HepG2 (cell line): ENCODE measurements at regions not wholly inside any gene's neighbourhood (a gene's known extent, or its start where the extent isn't known, plus 50 kb on each side); places are given as distances from the start of the nearest gene placed in this dataset.
A peak's percentile ranks its signal among the peaks of the same experiment; 100 is the strongest.

Source experiments
- ATAC-seq: fragments of 200-7000 bp; cut with Tn5 transposase; 3 replicates; pipeline ENCODE4 v1.9.1; 2020; ENCODE audit warnings: mild to moderate bottlenecking, moderate library complexity
- BruUV-seq: library from RNA; stranded (reverse); fragments of 400-500 nt; replicated peaks from 2 replicates; lab custom pipeline; 2021; lab: Mats Ljungman, UMichigan
- CTCF ChIA-PET: fragments of 300-600 bp; formaldehyde crosslinking; extraction: SDS; loops from one replicate; lab custom pipeline; 2021; ENCODE audit warnings: low total read pairs, inconsistent platforms, low intra/inter-chr PET ratio; lab: Yijun Ruan, JAX
- POLR2A ChIA-PET: fragments of 350-600 bp; sonication (Branson Sonifier 250); formaldehyde crosslinking; loops from one replicate; lab custom pipeline; 2020; ENCODE audit warnings: antibody characterized with exemption, inconsistent platforms; lab: Yijun Ruan, JAX
- DNase-seq: peaks from one replicate; pipeline ENCODE4 v3.0.0-alpha.2; 2015; ENCODE audit warnings: low spot score
- FAIRE-seq: peaks from 3 replicates; lab custom pipeline; 2011; peaks lifted over from hg19 to GRCh38; lab: Jason Lieb, UNC
- H2AFZ ChIP-seq: one replicate; pipeline ENCODE4 v1.6.1; 2011; ENCODE audit warnings: low read length, inconsistent platforms
- H3K27ac ChIP-seq: fragments of 300-600 bp; 3 replicates; pipeline ENCODE4 v1.8.0; 2011; ENCODE audit warnings: mixed run types, mild to moderate bottlenecking, mixed read lengths, low read length, inconsistent platforms; ENCODE audit not compliant: insufficient read depth; ENCODE audit errors: extremely low read length
- H3K27me3 ChIP-seq, 2 experiments: fragments of 200-600 bp in 1 of 2; 2 replicates in 1 of 2; 3 replicates in 1 of 2; pipeline versions ENCODE4 v1.6.0 to v1.8.0; 2011; ENCODE audit warnings: low read length in 2 of 2, mild to moderate bottlenecking in 2 of 2, moderate library complexity in 2 of 2, inconsistent platforms in 1 of 2; ENCODE audit not compliant: insufficient read depth in 2 of 2, control insufficient read depth in 1 of 2
- H3K36me3 ChIP-seq, 2 experiments: fragments of 200-600 bp in 1 of 2; replicated peaks in 1 of 2; 2 replicates in 1 of 2; 3 replicates in 1 of 2; pipeline versions ENCODE4 v1.5.1 to v1.8.0; 2011; ENCODE audit warnings: low read length in 2 of 2, inconsistent platforms in 1 of 2; ENCODE audit not compliant: insufficient read depth in 2 of 2, control insufficient read depth in 1 of 2
- H3K4me1 ChIP-seq: 2 replicates; pipeline ENCODE4 v1.5.1; 2012; ENCODE audit warnings: low read length, inconsistent platforms; ENCODE audit not compliant: insufficient read depth
- H3K4me2 ChIP-seq: 2 replicates; pipeline ENCODE4 v1.6.0; 2011; ENCODE audit warnings: low read depth, low read length, inconsistent platforms
- H3K4me3 ChIP-seq, 3 experiments: fragments of 200-600 bp in 1 of 3; sonication (generic), shearing (Covaris generic) in 1 of 3; replicated peaks in 1 of 3; 2 replicates each; pipeline ENCODE4 v1.5.1; 2011 to 2016; ENCODE audit warnings: low read length in 3 of 3, inconsistent platforms in 2 of 3, low read depth in 2 of 3, mild to moderate bottlenecking in 2 of 3, control low read depth in 1 of 3, mixed read lengths in 1 of 3; ENCODE audit not compliant: insufficient read depth in 1 of 3
- H3K79me2 ChIP-seq: one replicate; pipeline ENCODE4 v1.6.1; 2011; ENCODE audit warnings: low read length, inconsistent platforms; ENCODE audit not compliant: insufficient read depth
- H3K9ac ChIP-seq: 2 replicates; pipeline ENCODE4 v1.6.0; 2011; ENCODE audit warnings: mild to moderate bottlenecking, low read depth, low read length, inconsistent platforms; ENCODE audit not compliant: insufficient read depth
- H3K9me3 ChIP-seq: 2 replicates; pipeline ENCODE4 v1.5.1; 2012; ENCODE audit warnings: mild to moderate bottlenecking, low read length
- H4K20me1 ChIP-seq: 2 replicates; pipeline ENCODE4 v1.6.0; 2011; ENCODE audit warnings: inconsistent platforms, mild to moderate bottlenecking, low read length, moderate library complexity; ENCODE audit not compliant: insufficient read depth
- CBFB ChIP-seq: sonication (generic); formaldehyde crosslinking; IDR thresholded peaks from 2 replicates; pipeline ENCODE4 v1.4.0; 2020; ENCODE audit warnings: missing genetic modification reagents
- HMGA1 ChIP-seq: sonication (generic); formaldehyde crosslinking; conservative IDR thresholded peaks from 2 replicates; pipeline ENCODE4 v1.4.0; 2020; ENCODE audit warnings: missing genetic modification reagents
- KLF12 ChIP-seq: sonication (generic); formaldehyde crosslinking; IDR thresholded peaks from 2 replicates; pipeline ENCODE4 v1.4.0; 2020; ENCODE audit warnings: missing genetic modification reagents, borderline replicate concordance
- PAX8 ChIP-seq: sonication (generic); formaldehyde crosslinking; IDR thresholded peaks from 2 replicates; pipeline ENCODE4 v1.8.0; 2022; ENCODE audit warnings: mild to moderate bottlenecking, missing genetic modification reagents, borderline replicate concordance
- RELA ChIP-seq: sonication (generic); formaldehyde crosslinking; IDR thresholded peaks from 2 replicates; pipeline ENCODE4 v1.4.0; 2020; ENCODE audit warnings: missing genetic modification reagents
- SMC3 ChIP-seq: IDR thresholded peaks from 2 replicates; pipeline ENCODE4 v1.6.1; 2011; ENCODE audit warnings: low read length, improper control_type of control experiment
- STAG1 ChIP-seq: sonication (generic); formaldehyde crosslinking; IDR thresholded peaks from 2 replicates; pipeline ENCODE4 v1.4.0; 2020; ENCODE audit warnings: missing genetic modification reagents
- STAT5B ChIP-seq: sonication (generic); formaldehyde crosslinking; IDR thresholded peaks from 2 replicates; pipeline ENCODE4 v1.4.0; 2020; ENCODE audit warnings: missing genetic modification reagents
- SUZ12 ChIP-seq: fragments of 150-350 bp; IDR thresholded peaks from 2 replicates; pipeline ENCODE4 v1.6.1; 2014; ENCODE audit warnings: low read depth, low read length
- ZMYM3 ChIP-seq: sonication (generic); formaldehyde crosslinking; IDR thresholded peaks from 2 replicates; pipeline ENCODE4 v1.5.1; 2020; ENCODE audit warnings: mild to moderate bottlenecking, missing genetic modification reagents
- WGBS: methylation state at CpG from one replicate; pipeline ENCODE4 v1.1.6; 2017; ENCODE audit warnings: low lambda C conversion rate; 5-methylcytosine and 5-hydroxymethylcytosine counted together
- in situ Hi-C: cut with HindIII; loops from 2 replicates; pipeline ENCODE4 v1.10.0; 2017; ENCODE audit warnings: low pct_unique_long_range_greater_than_20kb; ENCODE audit not compliant: extremely low pct_ligation_motif_present
- intact Hi-C: fragments of 100-400 bp; cut with micrococcal nuclease; formaldehyde crosslinking; loops from one replicate; pipeline ENCODE4 v1.10.0; 2022; ENCODE audit not compliant: unreplicated experiment
- TF ChIP-seq, protein P1 (sequence below): sonication (generic); formaldehyde crosslinking; IDR thresholded peaks from 2 replicates; pipeline ENCODE4 v1.4.0; 2020; ENCODE audit warnings: low read depth, missing genetic modification reagents
- TF ChIP-seq, protein P2 (sequence below): sonication (generic); formaldehyde crosslinking; IDR thresholded peaks from 2 replicates; pipeline ENCODE4 v1.4.0; 2020; ENCODE audit warnings: missing genetic modification reagents, borderline replicate concordance
- TF ChIP-seq, protein P3 (sequence below): sonication (generic); formaldehyde crosslinking; IDR thresholded peaks from 2 replicates; pipeline ENCODE4 v1.5.0; 2020; ENCODE audit warnings: mild to moderate bottlenecking, missing genetic modification reagents, moderate library complexity
- TF ChIP-seq, protein P4 (sequence below): sonication (generic); formaldehyde crosslinking; IDR thresholded peaks from 2 replicates; pipeline ENCODE4 v1.8.1; 2023; ENCODE audit warnings: mild to moderate bottlenecking, inconsistent platforms, moderate library complexity, missing genetic modification reagents, borderline replicate concordance

DNA sequence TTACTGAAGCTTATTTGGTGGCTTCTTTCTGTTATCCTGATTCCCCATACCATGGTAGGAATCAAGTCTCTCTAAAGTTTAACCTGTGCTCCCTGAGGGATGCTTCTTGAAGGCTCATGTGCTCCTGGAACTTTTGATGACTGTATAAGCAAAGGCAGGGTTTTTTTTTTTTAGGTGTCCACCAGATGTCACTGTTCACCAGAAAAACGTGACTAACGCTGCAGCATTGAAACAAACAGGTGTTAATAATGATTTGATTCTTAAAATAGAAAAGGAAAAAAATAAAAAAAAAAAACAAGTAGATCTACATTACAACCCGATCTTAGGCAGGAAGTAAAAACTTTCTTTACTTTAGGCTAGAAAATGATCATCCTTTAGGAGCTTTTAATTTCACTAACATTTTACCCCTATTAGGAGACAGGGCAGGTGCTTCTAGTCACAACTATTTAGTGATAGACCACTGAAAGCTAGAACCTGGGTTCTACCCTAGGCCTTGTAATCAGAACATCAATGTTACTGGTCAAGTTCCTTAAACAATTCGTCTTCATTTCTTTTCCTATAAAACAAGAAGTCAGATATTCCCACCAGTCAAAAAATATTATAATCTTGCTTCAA, 223.0 kb downstream of the PLA2G4A start:
- H3K79me2 ChIP-seq = no peaks in the 10 kb centered on the region
- POLR2A ChIA-PET = no interaction called here
- H3K4me2 ChIP-seq = no peak overlapping the region
- ATAC-seq = peak; percentile 62; the same call in 2 of the 3 replicates
- no peaks in the 10 kb centered on the region for H3K36me3 ChIP-seq
- no peaks in the 10 kb centered on the region for H4K20me1 ChIP-seq
- intact Hi-C loops (loop anchor here (10.0 kb wide), 1 partner anchor 213 kb away; no protein-coding TSS in a partner anchor), in situ Hi-C loops (no loop called here)
- H3K4me1 ChIP-seq = no peaks in the 10 kb centered on the region
- WGBS = 0% methylated on average over 4 of the region's 4 CpGs
- no peak for FAIRE-seq
- H3K27ac ChIP-seq = no peak overlapping the region
- no TSS peak for BruUV-seq
- no peaks in the 10 kb centered on the region for H3K9me3 ChIP-seq
- CTCF ChIA-PET = no interaction called here
- H3K9ac ChIP-seq = no peak overlapping the region
- peak; percentile 19 for DNase-seq
- no peak overlapping the region for H3K4me3 ChIP-seq
- no peaks in the 10 kb centered on the region for H3K27me3 ChIP-seq
- H2AFZ ChIP-seq = no peak overlapping the region
- no peak for TF ChIP-seq RELA (CRISPR knock-in tag)
- TF ChIP-seq CBFB = no peak
- TF ChIP-seq, protein P1, sequence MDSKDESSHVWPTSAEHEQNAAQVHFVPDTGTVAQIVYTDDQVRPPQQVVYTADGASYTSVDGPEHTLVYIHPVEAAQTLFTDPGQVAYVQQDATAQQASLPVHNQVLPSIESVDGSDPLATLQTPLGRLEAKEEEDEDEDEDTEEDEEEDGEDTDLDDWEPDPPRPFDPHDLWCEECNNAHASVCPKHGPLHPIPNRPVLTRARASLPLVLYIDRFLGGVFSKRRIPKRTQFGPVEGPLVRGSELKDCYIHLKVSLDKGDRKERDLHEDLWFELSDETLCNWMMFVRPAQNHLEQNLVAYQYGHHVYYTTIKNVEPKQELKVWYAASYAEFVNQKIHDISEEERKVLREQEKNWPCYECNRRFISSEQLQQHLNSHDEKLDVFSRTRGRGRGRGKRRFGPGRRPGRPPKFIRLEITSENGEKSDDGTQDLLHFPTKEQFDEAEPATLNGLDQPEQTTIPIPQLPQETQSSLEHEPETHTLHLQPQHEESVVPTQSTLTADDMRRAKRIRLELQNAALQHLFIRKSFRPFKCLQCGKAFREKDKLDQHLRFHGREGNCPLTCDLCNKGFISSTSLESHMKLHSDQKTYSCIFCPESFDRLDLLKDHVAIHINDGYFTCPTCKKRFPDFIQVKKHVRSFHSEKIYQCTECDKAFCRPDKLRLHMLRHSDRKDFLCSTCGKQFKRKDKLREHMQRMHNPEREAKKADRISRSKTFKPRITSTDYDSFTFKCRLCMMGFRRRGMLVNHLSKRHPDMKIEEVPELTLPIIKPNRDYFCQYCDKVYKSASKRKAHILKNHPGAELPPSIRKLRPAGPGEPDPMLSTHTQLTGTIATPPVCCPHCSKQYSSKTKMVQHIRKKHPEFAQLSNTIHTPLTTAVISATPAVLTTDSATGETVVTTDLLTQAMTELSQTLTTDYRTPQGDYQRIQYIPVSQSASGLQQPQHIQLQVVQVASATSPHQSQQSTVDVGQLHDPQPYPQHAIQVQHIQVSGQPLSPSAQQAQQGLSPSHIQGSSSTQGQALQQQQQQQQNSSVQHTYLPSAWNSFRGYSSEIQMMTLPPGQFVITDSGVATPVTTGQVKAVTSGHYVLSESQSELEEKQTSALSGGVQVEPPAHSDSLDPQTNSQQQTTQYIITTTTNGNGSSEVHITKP (CRISPR knock-in tag) = no peak
- TF ChIP-seq, protein P2, sequence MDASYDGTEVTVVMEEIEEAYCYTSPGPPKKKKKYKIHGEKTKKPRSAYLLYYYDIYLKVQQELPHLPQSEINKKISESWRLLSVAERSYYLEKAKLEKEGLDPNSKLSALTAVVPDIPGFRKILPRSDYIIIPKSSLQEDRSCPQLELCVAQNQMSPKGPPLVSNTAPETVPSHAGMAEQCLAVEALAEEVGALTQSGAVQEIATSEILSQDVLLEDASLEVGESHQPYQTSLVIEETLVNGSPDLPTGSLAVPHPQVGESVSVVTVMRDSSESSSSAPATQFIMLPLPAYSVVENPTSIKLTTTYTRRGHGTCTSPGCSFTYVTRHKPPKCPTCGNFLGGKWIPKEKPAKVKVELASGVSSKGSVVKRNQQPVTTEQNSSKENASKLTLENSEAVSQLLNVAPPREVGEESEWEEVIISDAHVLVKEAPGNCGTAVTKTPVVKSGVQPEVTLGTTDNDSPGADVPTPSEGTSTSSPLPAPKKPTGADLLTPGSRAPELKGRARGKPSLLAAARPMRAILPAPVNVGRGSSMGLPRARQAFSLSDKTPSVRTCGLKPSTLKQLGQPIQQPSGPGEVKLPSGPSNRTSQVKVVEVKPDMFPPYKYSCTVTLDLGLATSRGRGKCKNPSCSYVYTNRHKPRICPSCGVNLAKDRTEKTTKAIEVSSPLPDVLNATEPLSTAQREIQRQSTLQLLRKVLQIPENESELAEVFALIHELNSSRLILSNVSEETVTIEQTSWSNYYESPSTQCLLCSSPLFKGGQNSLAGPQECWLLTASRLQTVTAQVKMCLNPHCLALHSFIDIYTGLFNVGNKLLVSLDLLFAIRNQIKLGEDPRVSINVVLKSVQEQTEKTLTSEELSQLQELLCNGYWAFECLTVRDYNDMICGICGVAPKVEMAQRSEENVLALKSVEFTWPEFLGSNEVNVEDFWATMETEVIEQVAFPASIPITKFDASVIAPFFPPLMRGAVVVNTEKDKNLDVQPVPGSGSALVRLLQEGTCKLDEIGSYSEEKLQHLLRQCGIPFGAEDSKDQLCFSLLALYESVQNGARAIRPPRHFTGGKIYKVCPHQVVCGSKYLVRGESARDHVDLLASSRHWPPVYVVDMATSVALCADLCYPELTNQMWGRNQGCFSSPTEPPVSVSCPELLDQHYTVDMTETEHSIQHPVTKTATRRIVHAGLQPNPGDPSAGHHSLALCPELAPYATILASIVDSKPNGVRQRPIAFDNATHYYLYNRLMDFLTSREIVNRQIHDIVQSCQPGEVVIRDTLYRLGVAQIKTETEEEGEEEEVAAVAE (CRISPR knock-in tag) = no peak
- TF ChIP-seq STAT5B = no peak
- TF ChIP-seq STAG1 = peak; percentile 69
- no peak for TF ChIP-seq SUZ12
- TF ChIP-seq PAX8 (CRISPR knock-in tag) = no peak
- TF ChIP-seq, protein P3, sequence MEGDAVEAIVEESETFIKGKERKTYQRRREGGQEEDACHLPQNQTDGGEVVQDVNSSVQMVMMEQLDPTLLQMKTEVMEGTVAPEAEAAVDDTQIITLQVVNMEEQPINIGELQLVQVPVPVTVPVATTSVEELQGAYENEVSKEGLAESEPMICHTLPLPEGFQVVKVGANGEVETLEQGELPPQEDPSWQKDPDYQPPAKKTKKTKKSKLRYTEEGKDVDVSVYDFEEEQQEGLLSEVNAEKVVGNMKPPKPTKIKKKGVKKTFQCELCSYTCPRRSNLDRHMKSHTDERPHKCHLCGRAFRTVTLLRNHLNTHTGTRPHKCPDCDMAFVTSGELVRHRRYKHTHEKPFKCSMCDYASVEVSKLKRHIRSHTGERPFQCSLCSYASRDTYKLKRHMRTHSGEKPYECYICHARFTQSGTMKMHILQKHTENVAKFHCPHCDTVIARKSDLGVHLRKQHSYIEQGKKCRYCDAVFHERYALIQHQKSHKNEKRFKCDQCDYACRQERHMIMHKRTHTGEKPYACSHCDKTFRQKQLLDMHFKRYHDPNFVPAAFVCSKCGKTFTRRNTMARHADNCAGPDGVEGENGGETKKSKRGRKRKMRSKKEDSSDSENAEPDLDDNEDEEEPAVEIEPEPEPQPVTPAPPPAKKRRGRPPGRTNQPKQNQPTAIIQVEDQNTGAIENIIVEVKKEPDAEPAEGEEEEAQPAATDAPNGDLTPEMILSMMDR (CRISPR knock-in tag) = peak; percentile 60
- TF ChIP-seq KLF12 (CRISPR knock-in tag) = no peak
- TF ChIP-seq ZMYM3 (CRISPR knock-in tag) = no peak
- TF ChIP-seq, protein P4, sequence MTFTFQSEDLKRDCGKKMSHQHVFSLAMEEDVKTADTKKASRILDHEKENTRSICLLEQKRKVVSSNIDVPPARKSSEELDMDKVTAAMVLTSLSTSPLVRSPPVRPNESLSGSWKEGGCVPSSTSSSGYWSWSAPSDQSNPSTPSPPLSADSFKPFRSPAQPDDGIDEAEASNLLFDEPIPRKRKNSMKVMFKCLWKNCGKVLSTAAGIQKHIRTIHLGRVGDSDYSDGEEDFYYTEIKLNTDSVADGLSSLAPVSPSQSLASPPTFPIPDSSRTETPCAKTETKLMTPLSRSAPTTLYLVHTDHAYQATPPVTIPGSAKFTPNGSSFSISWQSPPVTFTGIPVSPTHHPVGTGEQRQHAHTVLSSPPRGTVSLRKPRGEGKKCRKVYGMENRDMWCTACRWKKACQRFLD = no peak
- peak; percentile 47; the same call in 1 of the 2 replicates for TF ChIP-seq SMC3
- no peak for TF ChIP-seq HMGA1
